Heart right ventricle (tissue), 16 donors: ENCODE measurements at regions not wholly inside any gene's neighbourhood (a gene's known extent, or its start where the extent isn't known, plus 50 kb on each side); places are given as distances from the start of the nearest gene placed in this dataset.
A peak's percentile ranks its signal among the peaks of the same experiment; 100 is the strongest.

ENCODE experiments used
- ATAC-seq, 8 donors: fragments of 200-7000 bp; cut with Tn5 transposase; one replicate each; pipeline ENCODE4 v1.9.1; 2020; ENCODE audit warnings: mild to moderate bottlenecking in 8 of 8, moderate library complexity in 8 of 8, moderate number of reproducible peaks in 1 of 8
- DNase-seq, 2 donors: peaks; one replicate each; pipeline ENCODE4 v3.0.0-alpha.2; 2020
- H3K27ac ChIP-seq, 10 donors: fragments of 200-600 bp; sonication (generic) in 2 of 10; one replicate each; pipeline versions ENCODE4 v1.5.0 to v1.8.0; 2020 to 2022; ENCODE audit warnings: mild to moderate bottlenecking in 3 of 10
- H3K27me3 ChIP-seq, 7 donors: fragments of 200-600 bp; one replicate each; pipeline ENCODE4 v1.8.0; 2021 to 2022; ENCODE audit warnings: mild to moderate bottlenecking in 2 of 7
- H3K36me3 ChIP-seq, 9 donors: fragments of 200-600 bp; sonication (generic) in 1 of 9; one replicate each; pipeline versions ENCODE4 v1.5.0 to v1.8.0; 2020 to 2022; ENCODE audit warnings: mild to moderate bottlenecking in 2 of 9
- H3K4me1 ChIP-seq, 9 donors: fragments of 200-600 bp; sonication (generic) in 1 of 9; one replicate each; pipeline versions ENCODE4 v1.5.0 to v1.8.0; 2020 to 2022; ENCODE audit warnings: mild to moderate bottlenecking in 4 of 9
- H3K4me3 ChIP-seq, 10 donors: fragments of 200-600 bp; sonication (generic) in 2 of 10; one replicate each; pipeline versions ENCODE4 v1.5.0 to v1.8.0; 2020 to 2022; ENCODE audit warnings: mild to moderate bottlenecking in 7 of 10, moderate library complexity in 2 of 10
- H3K9me3 ChIP-seq, 11 donors: fragments of 200-600 bp in 10 of 11; sonication (generic) in 2 of 11; one replicate each; pipeline versions ENCODE4 v1.5.0 to v1.8.0; 2013 to 2022; ENCODE audit warnings: mild to moderate bottlenecking in 2 of 11, control low read depth in 1 of 11, moderate library complexity in 1 of 11
- CTCF ChIP-seq, 9 donors: fragments of 200-600 bp; sonication (generic) in 2 of 9; IDR thresholded peaks; one replicate each; pipeline versions ENCODE4 v1.5.0 to v1.8.0; 2021 to 2022; ENCODE audit warnings: antibody characterized with exemption in 9 of 9, mild to moderate bottlenecking in 5 of 9, moderate library complexity in 1 of 9
- WGBS, 2 donors: extraction: QIAGEN DNeasy Blood & Tissue Kit; methylation state at CpG; one replicate each; pipeline ENCODE4 v1.1.7; 2013; ENCODE audit warnings: inconsistent platforms in 1 of 2; 5-methylcytosine and 5-hydroxymethylcytosine counted together
- intact Hi-C, 10 donors: fragments of 100-400 bp; cut with DNase I; formaldehyde crosslinking; loops; one replicate each; pipeline versions ENCODE4 v1.11.1 to v1.14.2; 2022
- donor health status: Arrhythmogenic right ventricular cardiomyopathy.
- donor health status: ischemic (EF 13 %, LVEDD 7.1; RV severe dilation, severe dysfunction).
- donor health status: healthy with polysubstance abuse.
- donor health status: DM: no; HTN: yes; CAD: no.
- donor health status: DM: no; HTN: no; CAD: no.
- donor health status: ischemic (EF 25% LVEDD 6.9; RV normal size, moderate dysfunction).
- donor health status: ischemic (EF 25% LVEDD 5.7; RV mildly dilated, moderate dysfunction).
- donor health status: healthy.
- donor health status: DM: yes; HTN: yes; CAD: no.
- donor health status: Ischemic cardiomyopathy.
- donor health status: ischemic (EF 35%, LVEDD 5.7; RV mildly dilated, moderate dysfunction).
- donor health status: nonischemic (EF 11% LVEDD 7.7; RV severe dilation, severe dysfunction).
- donor health status: DM: yes; HTN: yes; CAD: no.
- donor health status: PGD.
- donor health status: ischemic (EF 29% LVEDD 5.4; RV normal size, mild dysfunction).
- donor health status: nonischemic (EF 23%, LVEDD 6.1; RV moderate dilation, normal function).

- H3K27me3 ChIP-seq: peaks cover 0 to 16% (median 3%) of the 10 kb centered on the region in 7 donors
- peak overlapping the region in 1 of 10 donors; percentile 31 for H3K27ac ChIP-seq
Measured at GRCh38 chr12:107441665-107442300, 243.8 kb upstream of the PWP1 start.

GRCh38 chr12:107442326-107442987 is 243.1 kb upstream of the PWP1 start:
- peak overlapping the region in 1 of 10 donors; percentile 31 for H3K27ac ChIP-seq
- no peaks in the 10 kb centered on the region for H3K36me3 ChIP-seq
- no peak overlapping the region for H3K4me3 ChIP-seq
- 70 to 85% methylated on average over 7 of the region's 7 CpGs for WGBS, 2 donors
- ATAC-seq (no peak), DNase-seq (no peak)
- peaks cover 0 to 5% (median 0%) of the 10 kb centered on the region in 9 donors for H3K4me1 ChIP-seq
- H3K27me3 ChIP-seq: peaks cover 0 to 15% (median 3%) of the 10 kb centered on the region in 7 donors
- TF ChIP-seq CTCF (IDR thresholded peaks at IDR 0.05): no peak
- intact Hi-C loops: loop anchor here in 1 of 10 donors (10.0 kb wide), 1 partner anchor 162 kb away; no protein-coding TSS in a partner anchor
- no peaks in the 10 kb centered on the region for H3K9me3 ChIP-seq

More at GRCh38 chr12:107441665-107442300, 243.8 kb upstream of the PWP1 start:
- H3K36me3 ChIP-seq: no peaks in the 10 kb centered on the region
- H3K4me3 ChIP-seq: no peak overlapping the region
- peaks cover 0 to 5% (median 0%) of the 10 kb centered on the region in 9 donors for H3K4me1 ChIP-seq
- intact Hi-C loops: loop anchor here in 1 of 10 donors (10.0 kb wide), 1 partner anchor 163 kb away; no protein-coding TSS in a partner anchor
- DNase-seq (no peak), ATAC-seq (peak in 1 of 8 donors; percentile 43)
- H3K9me3 ChIP-seq: no peaks in the 10 kb centered on the region
- no peak for TF ChIP-seq CTCF (IDR thresholded peaks at IDR 0.05)
- WGBS, 2 donors: 63 to 69% methylated on average over 8 of the region's 8 CpGs

GRCh38 chr12:107443320-107444090 is 242.1 kb upstream of the PWP1 start:
- H3K36me3 ChIP-seq: no peaks in the 10 kb centered on the region
- H3K27ac ChIP-seq: no peak overlapping the region
- ATAC-seq (no peak), DNase-seq (no peak)
- WGBS, 2 donors: 88 to 90% methylated on average over 10 of the region's 10 CpGs
- H3K27me3 ChIP-seq: peaks cover 0 to 7% (median 3%) of the 10 kb centered on the region in 7 donors
- intact Hi-C loops: loop anchor here in 1 of 10 donors (10.0 kb wide), 1 partner anchor 161 kb away; no protein-coding TSS in a partner anchor
- no peak for TF ChIP-seq CTCF (IDR thresholded peaks at IDR 0.05)
- no peaks in the 10 kb centered on the region for H3K9me3 ChIP-seq
- H3K4me3 ChIP-seq: no peak overlapping the region
- peaks cover 0 to 5% (median 0%) of the 10 kb centered on the region in 9 donors for H3K4me1 ChIP-seq

GRCh38 chr12:107444771-107445170 is 240.8 kb upstream of the PWP1 start:
- Histone ChIP-seq H3K4me1 (peaks cover 0 to 5% (median 0%) of the 10 kb centered on the region in 9 donors), H3K36me3 (no peaks in the 10 kb centered on the region), H3K4me3 (no peak overlapping the region), H3K27ac (no peak overlapping the region), H3K9me3 (no peaks in the 10 kb centered on the region), H3K27me3 (peaks cover 0 to 10% (median 3%) of the 10 kb centered on the region in 7 donors)
- 32 to 44% methylated on average over 10 of the region's 10 CpGs for WGBS, 2 donors
- TF ChIP-seq CTCF (IDR thresholded peaks at IDR 0.05): no peak
- DNase-seq: no peak
- intact Hi-C loops: loop anchor here in 1 of 10 donors (10.0 kb wide), 1 partner anchor 160 kb away; no protein-coding TSS in a partner anchor
- ATAC-seq: no peak
